ENCODE measurements at regions not wholly inside any gene's neighbourhood (a gene's known extent, or its start where the extent isn't known, plus 50 kb on each side); places are given as distances from the start of the nearest gene placed in this dataset.

- TF ChIP-seq TAF1 (IDR thresholded peaks at IDR 0.05; ENCODE audit: low read depth) (no peak), CTCF (IDR thresholded peaks at IDR 0.05; ENCODE audit: poor library complexity, severe bottlenecking) (no peak), POLR2AphosphoS5 (IDR thresholded peaks at IDR 0.05) (no peak), REST (IDR thresholded peaks at IDR 0.05; ENCODE audit: borderline replicate concordance) (no peak), RAD21 (conservative IDR thresholded peaks at IDR 0.05) (no peak)
Observed at GRCh38 chr16:59484833-59485516, 750.9 kb upstream of the GOT2 start.

All from neural cell (in vitro differentiated cells).